Stimulated activated CD8-positive, alpha-beta memory T cell treated with anti-CD3 and anti-CD28 coated beads, Interleukin-12 subunit alpha, Interleukin-12 subunit beta, amount 100 ng/mL, for 1 hour (primary cell): ENCODE measurements at regions not wholly inside any gene's neighbourhood (a gene's known extent, or its start where the extent isn't known, plus 50 kb on each side); places are given as distances from the start of the nearest gene placed in this dataset.
"Not testable (repeated sequence)": the region's sequence is repeated elsewhere in the genome, so short reads cannot be mapped to it uniquely, and the experiment has no call there.

Experiments used
- DNase-seq: peaks from one replicate; pipeline ENCODE4 v3.0.0-alpha.2; 2020; ENCODE audit warnings: low read depth

DNA sequence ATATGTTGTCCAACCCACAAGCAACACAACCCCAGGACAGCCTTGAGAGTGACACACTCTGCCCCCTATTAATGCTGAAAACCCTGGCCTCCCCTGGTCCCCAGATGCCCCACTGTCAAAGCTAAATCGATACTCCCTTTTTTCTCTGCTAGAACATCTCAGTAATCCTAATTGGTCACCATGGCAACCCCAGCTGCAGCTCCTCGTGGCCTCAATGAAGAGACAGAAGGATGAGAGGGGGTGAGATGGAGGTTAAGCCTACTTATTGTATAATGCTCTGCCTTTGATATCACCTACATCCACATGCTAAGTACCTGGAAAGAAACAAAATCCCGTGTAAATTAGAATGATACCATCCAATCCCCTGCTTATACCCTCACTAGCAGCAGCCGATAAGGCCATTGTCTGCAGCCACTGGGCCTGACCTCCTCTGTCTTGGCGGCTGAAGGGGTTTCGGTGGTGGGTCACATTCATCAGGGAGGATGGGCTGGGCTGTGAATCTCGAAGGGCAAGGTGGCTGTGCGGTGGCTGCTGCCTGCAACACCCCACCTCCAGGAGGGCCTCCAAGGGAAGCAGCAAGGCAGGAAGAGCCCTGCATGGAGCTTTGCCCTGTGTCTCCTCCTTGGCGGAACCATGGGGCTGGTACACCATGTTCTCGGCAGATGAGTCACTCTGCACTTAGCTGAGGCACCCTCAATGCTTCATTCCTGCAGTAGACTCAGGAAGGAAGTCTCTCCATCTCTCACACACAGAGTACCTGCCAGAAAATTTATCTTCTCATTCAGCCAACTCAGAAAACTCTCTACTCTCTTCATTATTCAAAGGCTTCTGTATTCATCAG is 399.5 kb downstream of the BUD13 start:
- DNase-seq = no peak

DNA sequence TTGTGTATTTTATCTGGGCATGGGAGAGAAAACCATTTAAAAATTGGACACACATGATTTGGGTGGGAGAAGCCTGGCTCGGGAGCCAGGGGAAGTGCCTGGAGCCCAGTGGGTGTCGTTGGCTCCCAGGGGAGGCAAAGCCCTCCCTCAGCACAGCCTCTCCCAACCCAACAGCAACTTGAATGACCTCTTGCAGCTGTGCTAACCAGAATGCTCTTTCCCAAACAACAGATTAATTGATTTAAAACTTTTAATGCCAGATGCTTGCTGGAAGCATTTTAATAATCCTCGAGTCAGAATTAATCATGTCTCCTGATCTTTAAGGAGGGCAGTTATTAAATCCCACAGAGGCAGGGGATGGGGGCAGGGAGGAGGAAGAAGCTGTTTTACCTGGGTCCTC is 401.6 kb downstream of the BUD13 start:
- DNase-seq = no peak

DNA sequence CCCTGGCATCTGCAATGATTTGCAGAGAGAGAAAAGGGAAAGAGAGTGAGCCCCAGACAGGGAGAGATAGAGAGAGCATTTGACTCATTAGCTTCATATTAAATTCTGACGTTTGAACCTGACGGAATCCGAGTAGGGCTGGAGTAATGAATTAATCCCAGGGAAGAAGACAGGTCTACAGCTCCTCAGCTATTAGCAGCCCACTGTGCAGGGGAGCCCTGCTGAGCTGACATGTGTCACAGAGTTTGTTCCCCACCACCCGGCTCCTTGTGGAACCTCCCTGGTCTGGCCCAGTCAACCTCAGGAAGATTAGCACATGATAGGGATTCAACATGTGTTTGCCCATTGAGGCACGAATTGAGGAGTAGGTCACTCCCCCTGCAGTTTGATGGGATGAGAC is 404.0 kb downstream of the BUD13 start:
- DNase-seq = no peak

DNA sequence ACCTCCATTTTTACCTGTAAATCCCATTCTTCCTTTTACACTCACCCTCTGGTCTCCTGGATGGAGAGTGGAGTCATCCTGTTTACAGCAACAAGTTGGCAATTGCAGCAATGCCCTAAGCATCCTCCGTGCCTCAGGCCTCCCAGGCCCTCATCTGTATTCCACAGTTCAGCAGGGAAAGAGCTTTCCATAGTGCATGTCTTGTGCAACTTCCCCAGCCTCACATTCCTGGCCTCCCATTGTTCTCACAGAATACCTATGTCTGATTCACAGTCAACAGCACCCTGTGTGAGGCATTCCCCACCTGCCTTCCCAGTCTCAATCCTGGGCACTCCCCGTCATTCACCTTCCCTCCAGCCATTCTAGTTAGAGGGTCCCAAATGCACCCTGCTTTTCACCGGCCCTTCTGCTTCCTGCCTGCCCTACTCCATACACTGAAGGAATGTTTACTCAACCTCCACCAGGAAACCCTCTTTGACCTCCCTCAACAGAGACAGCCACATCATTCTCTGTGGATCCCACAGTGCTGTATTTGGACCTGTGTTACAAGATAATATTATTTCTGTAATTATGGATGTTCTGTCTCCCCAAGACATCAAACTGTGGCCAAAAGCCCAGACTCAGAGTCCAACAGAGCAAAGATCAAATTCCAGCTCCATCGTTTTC is 405.7 kb downstream of the BUD13 start:
- DNase-seq = no peak

DNA sequence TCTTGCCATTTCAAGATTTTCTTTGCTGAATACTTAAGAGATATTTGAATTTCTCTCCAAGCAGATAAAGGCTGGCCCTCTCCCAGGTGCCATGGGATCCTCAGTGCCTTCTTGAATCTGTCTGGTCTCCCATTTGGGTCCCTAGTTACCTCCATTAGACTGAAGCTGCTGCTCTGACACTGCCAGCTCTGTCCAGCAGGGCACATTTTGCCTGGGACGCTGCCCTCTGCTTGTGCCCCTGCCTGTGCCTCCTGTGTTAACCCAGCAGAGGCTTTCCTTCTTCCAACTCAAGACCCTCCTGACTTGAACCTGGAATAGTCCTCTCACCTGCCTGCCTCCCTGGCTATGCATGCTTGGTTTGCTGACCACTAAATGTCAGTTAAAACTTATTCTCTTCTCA is 406.3 kb downstream of the BUD13 start:
- no peak for DNase-seq

DNA sequence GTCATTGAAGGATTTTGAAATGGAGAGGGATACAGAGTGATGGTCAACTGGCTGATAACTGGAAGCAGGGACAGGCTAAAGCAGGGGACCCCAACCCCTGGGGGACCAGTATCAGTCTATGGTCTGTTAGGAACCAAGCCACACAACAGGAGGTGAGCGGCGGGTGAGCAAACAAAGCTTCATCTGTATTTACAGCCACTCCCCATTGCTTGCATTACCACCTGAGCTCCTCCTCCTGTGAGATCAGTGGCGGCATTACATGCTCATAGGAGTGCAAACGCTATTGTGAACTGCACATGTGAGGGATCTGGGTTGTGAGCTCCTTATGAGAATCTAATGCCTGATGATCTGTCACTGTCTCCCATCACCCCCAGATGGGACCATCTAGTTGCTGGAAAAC is 407.9 kb downstream of the BUD13 start:
- DNase-seq = not testable (repeated sequence)

DNA sequence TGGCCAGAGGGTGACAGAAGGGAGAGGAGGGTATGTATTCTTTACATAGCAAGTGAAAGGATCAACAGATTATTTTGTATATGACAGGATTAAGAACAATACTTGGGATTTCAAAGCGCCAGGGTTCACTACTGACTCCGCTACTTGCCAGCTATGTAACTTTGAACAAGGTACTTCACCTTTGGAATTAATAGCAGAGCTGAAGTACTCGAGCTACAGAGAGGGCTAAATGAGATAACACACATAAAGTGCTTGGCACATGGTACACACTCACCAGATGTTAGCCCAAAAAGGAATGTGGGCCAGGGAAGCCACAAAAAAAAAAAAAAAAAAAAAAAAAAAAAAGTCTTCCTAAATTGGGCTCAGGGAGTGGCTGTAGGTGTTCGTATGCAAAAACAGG is 408.4 kb downstream of the BUD13 start:
- DNase-seq = no peak

DNA sequence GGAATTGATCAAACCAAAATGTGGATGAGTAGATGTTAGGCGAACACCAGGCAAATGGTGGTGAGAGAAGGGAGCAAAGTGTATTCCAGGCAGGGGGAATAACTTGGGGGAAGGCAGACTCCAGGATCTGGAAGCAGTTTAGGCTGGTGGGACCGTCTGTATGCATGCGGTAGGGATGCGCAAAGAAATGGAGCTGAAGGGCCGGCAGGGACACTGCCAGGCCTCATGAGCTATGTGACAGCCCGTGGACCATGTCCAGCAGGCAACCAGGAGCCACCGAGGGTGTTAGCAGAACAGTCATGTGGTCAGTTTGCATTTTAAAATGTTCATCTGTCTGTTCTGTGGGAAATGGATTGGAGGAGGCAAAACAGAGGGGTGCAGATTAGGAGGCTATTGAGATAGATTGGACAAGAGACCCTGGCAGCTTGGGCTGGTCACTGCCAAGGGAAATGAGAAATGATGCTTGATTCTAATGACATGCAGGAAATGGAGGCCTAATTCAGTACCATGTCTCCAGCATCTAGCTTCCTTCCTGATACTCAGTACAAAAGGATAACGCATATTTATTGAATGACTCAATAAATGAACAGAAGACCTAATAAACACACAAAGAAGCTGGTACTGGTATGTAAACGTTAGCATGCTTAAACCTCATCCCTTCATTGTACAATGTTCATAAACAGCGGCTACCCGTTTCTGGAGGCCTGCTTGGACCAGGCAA is 412.4 kb downstream of the BUD13 start:
- no peak for DNase-seq

DNA sequence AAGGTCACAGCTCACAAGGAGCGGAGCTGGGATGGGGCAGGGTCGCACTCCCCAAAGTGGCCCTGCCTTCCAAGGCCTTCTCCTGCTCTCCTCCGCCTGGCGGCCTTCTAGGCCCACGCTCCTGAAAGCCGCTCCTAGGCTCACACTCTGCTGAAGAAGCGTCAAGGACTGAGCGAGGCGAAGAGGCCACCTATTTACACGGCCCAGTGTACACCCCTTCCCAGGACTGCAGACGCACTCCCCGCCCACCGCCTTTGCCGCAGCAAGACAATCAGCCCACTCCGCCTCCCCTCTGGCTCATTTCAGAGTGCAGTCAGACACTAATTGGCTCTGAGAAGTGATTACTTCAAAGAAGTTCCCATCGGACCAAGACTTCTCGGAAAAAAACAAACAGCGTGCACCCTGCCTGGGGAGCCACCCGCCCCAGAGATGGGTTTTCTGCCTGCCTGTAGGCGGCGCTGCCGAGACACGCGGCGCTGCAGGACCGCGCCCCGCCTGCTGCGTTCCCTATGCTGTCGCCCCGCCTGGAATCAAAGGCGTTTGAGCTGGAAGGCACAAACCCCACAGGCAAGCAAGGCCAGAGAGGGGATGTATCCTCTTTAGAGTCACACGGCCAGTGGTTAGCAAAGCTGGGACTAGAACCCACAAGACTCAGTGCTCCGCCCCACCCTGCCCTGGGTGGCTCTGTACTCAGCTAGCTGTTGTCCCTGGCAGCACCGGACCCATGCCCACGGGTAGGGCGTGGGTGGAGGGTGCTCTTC is 414.8 kb downstream of the BUD13 start:
- no peak for DNase-seq

DNA sequence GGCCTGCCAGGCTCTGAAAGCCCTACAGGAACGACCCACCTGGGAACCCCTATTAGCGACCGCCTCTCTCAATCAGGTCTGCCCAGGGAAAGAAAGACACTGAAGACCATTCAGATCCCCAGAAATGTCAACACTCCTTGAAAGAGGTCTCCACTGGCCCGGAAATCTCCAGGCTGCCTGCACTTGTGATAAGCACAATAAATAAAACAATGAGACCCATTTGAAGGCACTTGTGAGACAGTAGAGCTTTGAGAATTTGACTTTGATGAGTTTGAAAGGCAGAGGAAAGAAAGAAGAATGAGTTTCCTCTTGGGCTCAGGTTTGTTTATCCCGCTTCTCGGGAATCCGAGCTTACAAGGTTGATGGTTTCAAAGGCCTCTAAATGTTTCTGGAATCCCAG is 416.3 kb downstream of the BUD13 start:
- DNase-seq = no peak

DNA sequence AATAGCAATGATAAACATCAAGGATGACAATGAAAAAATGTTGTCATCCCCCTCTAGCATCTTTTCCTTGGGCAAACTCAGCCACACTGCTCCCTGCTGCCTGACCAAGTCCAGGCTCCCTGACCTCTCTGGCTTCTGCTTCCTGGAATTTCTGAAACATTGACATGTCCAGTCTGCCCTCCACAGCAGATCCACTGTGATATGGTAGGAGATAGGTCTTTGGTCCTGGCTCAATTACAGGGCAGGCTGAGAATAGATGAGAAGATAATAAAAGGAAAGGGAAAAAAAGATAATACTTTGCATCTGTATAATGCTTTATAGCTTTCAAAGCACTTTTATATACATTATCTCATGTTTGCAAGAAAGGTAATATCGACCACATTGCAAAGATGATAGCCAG is 417.7 kb downstream of the BUD13 start:
- DNase-seq = no peak

DNA sequence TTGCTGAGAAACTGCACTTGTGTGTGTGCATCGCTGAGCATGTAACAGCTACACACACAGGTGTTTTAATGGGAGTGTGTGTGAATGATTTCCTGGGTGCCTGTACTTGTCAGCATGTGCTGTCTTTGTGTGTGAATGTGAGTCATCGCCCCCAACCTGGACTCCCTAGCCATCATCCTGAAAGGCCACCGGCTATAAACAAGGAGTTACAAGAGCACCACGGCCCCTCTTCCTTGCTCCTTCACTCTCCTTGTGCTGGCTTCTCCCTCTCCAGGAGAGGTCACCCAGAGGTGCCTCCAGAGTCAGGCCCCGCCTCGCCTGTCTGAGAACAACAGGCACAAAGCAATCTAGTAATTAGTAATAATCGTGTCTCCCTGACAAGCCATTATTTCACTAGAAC is 419.2 kb downstream of the BUD13 start:
- no peak for DNase-seq

DNA sequence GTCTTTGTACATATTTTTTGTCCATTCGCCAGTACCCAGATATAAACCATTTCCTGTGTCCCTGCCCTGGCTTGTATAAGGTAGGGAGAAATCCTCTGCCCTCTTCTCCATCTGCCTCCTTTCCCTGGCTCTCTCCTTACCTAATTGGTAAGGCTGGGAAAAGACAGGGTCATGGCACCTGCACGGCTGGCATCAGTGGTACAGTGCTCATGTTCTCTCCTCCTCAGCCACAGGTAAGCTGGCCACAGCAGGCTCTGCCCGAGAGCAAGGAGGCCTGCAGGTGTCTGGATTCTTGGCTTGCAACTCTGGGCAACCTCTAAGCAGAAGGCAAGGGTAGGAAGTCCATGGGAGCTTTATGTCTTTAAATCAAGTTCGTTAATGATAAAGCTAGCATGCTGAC is 419.9 kb downstream of the BUD13 start:
- no peak for DNase-seq

DNA sequence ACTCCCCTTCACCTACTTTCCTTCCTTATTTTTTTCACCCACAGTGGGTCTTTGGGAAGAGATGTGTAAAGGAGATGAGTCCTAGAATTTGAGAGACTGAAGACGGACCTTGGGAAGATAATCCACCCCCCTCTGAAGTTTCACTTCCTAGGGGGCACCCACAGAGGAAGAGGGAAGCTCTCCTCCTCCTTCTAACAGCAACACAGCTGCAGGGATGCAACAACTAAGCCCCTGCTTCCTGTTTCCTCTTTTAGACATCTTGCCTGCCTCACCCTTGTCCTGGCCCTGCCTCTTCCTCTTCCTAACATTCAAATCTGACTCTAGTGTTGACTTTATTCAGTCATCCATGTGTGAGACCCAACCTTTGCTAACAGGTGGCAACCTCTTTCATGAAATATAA is 424.6 kb downstream of the BUD13 start:
- no peak for DNase-seq

DNA sequence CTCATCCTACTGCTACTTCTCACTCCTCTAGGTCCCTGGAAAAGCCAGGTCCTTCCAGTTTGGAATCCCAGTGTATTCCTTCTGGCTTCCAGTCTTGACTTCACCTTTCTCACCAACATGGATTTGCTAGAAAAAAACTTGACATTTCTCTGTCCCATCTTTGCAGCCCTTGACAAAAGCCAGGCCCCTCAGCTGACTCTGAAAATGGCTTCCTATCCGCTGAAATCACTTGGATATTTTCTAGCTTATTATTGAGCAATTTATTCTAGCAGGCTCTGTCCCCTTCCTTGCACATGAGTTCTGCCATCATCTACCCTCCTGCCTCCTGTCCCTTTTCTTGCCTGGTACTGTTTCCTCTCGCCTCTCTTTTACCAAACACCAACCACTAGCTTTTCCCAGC is 427.2 kb downstream of the BUD13 start:
- no peak for DNase-seq

DNA sequence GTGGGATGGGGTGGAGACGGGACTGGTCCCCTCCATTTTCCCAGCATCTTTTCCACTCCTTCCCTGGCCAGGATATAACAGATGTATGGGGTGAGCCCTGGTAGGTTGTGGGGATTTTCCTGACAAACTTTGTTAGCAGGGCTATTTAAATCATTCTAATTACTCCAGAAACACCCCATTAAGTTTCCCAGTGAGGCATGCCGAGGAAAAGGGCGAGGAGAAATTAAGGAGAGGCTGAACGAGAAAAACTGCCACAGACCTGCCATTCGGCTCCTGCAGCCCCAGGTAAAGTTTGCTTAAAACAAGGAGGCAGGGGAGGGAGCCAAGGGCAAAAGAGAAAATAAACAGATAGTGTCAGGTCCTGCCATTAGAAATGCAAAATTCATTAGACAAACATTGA is 428.2 kb downstream of the BUD13 start:
- DNase-seq = no peak

DNA sequence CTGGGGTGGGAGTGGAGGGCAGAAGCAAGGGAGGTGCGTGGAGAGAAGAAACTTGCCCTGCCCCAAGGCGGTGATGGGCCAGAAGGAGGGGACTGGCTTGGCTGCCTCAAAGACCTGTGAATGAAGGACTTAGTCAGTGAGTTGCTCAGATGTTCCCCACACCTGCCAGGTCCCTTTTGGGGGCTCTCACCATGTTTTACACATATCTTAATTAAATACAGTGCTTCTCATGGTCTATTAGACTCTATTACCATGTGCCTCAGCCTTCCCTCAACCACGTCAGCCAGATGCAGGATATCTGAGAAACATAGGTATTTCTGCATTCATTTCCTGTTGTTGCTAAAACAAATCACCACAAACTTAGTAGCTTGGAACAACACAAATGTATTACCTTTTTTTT is 429.5 kb downstream of the BUD13 start:
- no peak for DNase-seq

DNA sequence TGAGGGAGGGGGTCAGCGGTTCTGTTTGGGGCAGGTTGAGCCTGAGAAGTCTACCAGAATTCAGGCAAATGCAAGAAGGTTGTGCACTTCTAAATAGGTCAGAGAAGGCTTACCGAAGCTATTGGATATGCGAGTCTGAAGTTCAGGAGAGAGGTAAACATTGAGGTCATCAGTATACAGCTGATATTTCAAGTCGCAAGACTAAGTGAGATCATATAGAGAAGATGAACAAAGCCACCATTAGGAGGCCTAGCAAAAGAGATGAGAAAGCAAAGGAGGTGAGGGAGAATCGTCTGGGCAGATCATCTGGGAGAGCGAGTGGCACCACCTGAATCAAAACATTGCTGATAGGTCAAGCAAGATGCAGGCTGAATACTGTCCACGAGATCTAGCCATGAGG is 430.6 kb downstream of the BUD13 start:
- DNase-seq = no peak

DNA sequence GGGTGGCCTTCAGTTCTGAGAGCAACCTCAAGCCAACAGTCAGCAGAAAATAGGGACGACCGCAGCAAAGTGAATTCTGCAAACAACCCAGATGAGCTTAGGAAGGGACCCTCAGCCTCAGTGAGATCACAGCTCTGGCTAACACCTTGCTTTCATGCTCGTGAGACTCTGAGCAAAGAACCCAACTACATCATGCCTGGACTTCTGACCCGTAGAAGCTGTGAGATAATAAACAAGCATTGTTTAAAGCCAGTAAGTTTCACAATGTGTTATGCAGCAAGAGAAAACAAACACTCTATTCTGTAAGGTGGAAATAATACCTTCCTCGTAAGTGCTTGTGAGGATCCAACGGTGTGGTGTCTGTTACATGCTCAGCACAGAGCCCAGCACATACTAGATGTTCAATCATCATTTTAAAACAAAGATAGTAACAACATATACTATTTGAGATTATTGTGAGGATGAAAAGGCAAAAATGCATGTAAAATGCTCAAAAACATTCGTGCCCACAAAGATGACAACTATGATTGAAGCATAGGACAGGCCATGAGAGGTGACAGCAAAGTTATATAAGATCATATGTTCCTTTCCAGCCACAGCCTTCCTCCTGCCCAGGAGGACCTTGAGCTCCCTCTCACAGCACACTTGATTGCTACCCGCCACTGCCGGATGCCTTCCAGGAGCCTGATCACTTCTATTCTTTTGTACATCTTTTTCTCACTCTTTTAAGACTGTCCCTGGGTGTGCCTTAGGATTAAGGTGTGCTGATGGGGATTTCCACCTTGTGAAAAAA is 433.3 kb downstream of the BUD13 start:
- DNase-seq = no peak

DNA sequence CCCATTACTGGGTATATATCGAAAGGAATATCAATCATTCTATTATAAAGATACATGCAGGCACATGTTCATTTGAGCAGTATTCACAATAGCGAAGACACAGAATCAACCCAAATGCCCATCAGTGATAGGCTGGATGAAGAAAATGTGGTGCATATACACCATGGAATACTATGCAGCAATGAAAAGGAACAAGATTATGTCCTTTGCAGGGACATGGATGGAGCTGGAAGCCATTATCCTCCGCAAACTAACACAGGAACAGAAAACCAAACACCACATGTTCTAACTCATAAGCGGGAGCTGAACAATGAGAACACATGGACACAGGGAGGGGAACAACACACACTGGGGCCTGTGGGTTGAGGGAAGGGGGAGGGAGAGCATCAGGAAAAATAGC is 434.3 kb downstream of the BUD13 start:
- not testable (repeated sequence) for DNase-seq

DNA sequence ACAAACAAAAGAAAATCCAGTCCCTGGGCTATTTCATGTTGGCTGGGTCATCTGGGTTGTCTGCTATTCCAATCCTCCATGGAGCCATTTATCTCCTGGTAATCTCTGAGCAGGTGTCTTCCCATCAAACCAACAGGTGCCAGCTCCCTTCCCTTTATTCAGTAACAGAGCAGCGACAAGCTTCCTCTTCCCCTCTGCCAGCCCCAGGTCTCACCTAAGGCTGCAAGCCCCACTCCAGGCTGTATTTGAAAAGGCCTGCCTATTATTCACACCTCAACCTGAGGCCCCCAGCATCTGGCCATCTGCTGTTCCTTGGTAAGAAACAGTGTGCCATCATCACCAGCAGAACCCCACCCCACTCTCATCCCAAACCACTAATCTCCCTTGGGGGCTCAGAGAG is 436.2 kb downstream of the BUD13 start:
- DNase-seq = no peak

DNA sequence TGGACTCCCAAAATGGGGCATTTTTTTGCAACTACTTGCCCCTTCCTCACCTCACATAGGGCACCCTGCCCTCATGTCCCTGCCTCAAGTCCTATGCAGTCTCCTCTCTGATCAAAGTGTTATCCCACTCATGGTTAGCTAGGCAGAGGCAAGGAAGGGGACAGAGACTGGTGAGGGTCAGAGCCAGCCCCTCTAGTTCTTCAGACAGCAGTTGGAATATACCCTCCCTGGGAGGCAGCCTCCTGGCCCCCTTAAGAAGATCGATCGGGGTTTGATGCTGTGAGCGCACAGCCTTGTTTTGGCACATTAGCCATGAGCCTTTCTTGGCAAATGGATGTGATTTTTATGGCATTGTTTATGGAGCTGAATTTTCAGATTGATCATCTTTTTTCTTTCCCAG is 436.9 kb downstream of the BUD13 start:
- no peak for DNase-seq
